HG03469 (cell line): ENCODE measurements at regions not wholly inside any gene's neighbourhood (a gene's known extent, or its start where the extent isn't known, plus 50 kb on each side); places are given as distances from the start of the nearest gene placed in this dataset.

Source experiments
- ATAC-seq: cut with Tn5 transposase; IDR thresholded peaks from one replicate; pipeline ENCODE4 v1.9.1; 2021; ENCODE audit warnings: mild to moderate bottlenecking, moderate library complexity, moderate number of reproducible peaks; ENCODE audit not compliant: unreplicated experiment

- ATAC-seq: no peak
Observed at GRCh38 chr5:39506211-39506610, 81.4 kb upstream of the DAB2 start.

- no peak for ATAC-seq
Observed at GRCh38 chr5:39505791-39506190, 81.0 kb upstream of the DAB2 start.

GRCh38 chr5:39505363-39505762 lies 80.6 kb upstream of the DAB2 start:
- ATAC-seq: no peak

GRCh38 chr5:39503155-39503554 lies 78.4 kb upstream of the DAB2 start:
- no peak for ATAC-seq

- ATAC-seq: no peak
Observed at GRCh38 chr5:39502704-39503103, 77.9 kb upstream of the DAB2 start.

GRCh38 chr5:39501397-39501796 lies 76.6 kb upstream of the DAB2 start:
- no peak for ATAC-seq

GRCh38 chr5:39500551-39501175 lies 75.9 kb upstream of the DAB2 start:
- ATAC-seq: no peak

- no peak for ATAC-seq
Observed at GRCh38 chr5:39498278-39498952, 73.6 kb upstream of the DAB2 start.

- no peak for ATAC-seq
Observed at GRCh38 chr5:39497322-39497721, 72.5 kb upstream of the DAB2 start.

- ATAC-seq: no peak
Observed at GRCh38 chr5:39495227-39495626, 70.4 kb upstream of the DAB2 start.

GRCh38 chr5:39494534-39494933 lies 69.8 kb upstream of the DAB2 start:
- no peak for ATAC-seq

- no peak for ATAC-seq
Observed at GRCh38 chr5:39494107-39494510, 69.3 kb upstream of the DAB2 start.

- ATAC-seq: no peak
Observed at GRCh38 chr5:39491210-39491609, 66.4 kb upstream of the DAB2 start.

- no peak for ATAC-seq
Observed at GRCh38 chr5:39489263-39489662, 64.5 kb upstream of the DAB2 start.

- no peak for ATAC-seq
Observed at GRCh38 chr5:39486790-39487189, 62.0 kb upstream of the DAB2 start.

GRCh38 chr5:39486361-39486760 lies 61.6 kb upstream of the DAB2 start:
- no peak for ATAC-seq

- no peak for ATAC-seq
Observed at GRCh38 chr5:39485079-39485478, 60.3 kb upstream of the DAB2 start.

GRCh38 chr5:39484673-39485072 lies 59.9 kb upstream of the DAB2 start:
- no peak for ATAC-seq

- ATAC-seq: no peak
Observed at GRCh38 chr5:39482098-39482497, 57.3 kb upstream of the DAB2 start.

- no peak for ATAC-seq
Observed at GRCh38 chr5:39479537-39479936, 54.8 kb upstream of the DAB2 start.

GRCh38 chr5:39478863-39479262 lies 54.1 kb upstream of the DAB2 start:
- no peak for ATAC-seq

- no peak for ATAC-seq
Observed at GRCh38 chr5:39476843-39477220, 52.1 kb upstream of the DAB2 start.
